AG04449 (cell line): ENCODE measurements at regions not wholly inside any gene's neighbourhood (a gene's known extent, or its start where the extent isn't known, plus 50 kb on each side); places are given as distances from the start of the nearest gene placed in this dataset.

Experiments used
- CTCF ChIA-PET: fragments of 350-600 bp; formaldehyde crosslinking; extraction: SDS; loops from one replicate; lab custom pipeline; 2021; ENCODE audit warnings: antibody characterized with exemption; lab: Yijun Ruan, JAX
- POLR2A ChIA-PET: fragments of 400-600, 350-600 bp; formaldehyde crosslinking; extraction: SDS; loops from one replicate; lab custom pipeline; 2020; ENCODE audit warnings: antibody characterized with exemption, inconsistent platforms; lab: Yijun Ruan, JAX
- DNase-seq: peaks from one replicate; pipeline ENCODE4 v3.0.0-alpha.2; 2010; ENCODE audit warnings: low read depth, low spot score
- H3K4me3 ChIP-seq: 2 replicates; pipeline ENCODE4 v1.5.1; 2011; ENCODE audit warnings: low read depth, mild to moderate bottlenecking, control low read depth, low read length
- TF ChIP-seq, protein P1 (sequence below): IDR thresholded peaks from one replicate; pipeline ENCODE4 v1.5.1; 2011; ENCODE audit warnings: mild to moderate bottlenecking, moderate library complexity, low read length, control low read depth, inconsistent platforms; ENCODE audit not compliant: insufficient read depth; ENCODE audit errors: missing control alignments

DNA sequence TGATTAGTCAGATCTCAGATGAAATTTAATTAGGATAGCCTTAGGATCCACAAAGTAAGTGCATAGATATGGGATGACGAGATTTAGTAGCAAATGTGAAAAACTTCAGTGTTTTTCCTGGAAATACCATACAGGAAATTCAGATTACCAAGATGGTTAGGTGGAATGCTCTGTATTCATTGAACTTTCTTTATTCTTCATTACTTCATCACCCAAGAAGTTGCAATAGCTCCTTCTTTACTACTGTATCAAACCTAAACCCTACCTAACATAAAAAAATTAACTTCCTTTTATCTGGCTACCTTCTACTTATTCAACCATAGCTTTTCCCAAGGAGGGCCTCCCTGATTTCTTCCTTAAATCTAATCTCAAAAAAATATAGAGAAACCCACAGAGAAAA lies 100.4 kb downstream of the TTC6 start:
- CTCF ChIA-PET, result interaction anchor here (0.8 kb wide), 1 partner anchor 14 kb away, joined by 5 read pairs; no protein-coding TSS in a partner anchor
- POLR2A ChIA-PET, result no interaction called here
- H3K4me3 ChIP-seq, result no peak overlapping the region
- TF ChIP-seq, protein P1, sequence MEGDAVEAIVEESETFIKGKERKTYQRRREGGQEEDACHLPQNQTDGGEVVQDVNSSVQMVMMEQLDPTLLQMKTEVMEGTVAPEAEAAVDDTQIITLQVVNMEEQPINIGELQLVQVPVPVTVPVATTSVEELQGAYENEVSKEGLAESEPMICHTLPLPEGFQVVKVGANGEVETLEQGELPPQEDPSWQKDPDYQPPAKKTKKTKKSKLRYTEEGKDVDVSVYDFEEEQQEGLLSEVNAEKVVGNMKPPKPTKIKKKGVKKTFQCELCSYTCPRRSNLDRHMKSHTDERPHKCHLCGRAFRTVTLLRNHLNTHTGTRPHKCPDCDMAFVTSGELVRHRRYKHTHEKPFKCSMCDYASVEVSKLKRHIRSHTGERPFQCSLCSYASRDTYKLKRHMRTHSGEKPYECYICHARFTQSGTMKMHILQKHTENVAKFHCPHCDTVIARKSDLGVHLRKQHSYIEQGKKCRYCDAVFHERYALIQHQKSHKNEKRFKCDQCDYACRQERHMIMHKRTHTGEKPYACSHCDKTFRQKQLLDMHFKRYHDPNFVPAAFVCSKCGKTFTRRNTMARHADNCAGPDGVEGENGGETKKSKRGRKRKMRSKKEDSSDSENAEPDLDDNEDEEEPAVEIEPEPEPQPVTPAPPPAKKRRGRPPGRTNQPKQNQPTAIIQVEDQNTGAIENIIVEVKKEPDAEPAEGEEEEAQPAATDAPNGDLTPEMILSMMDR, result no peak
- DNase-seq, result no peak

DNA sequence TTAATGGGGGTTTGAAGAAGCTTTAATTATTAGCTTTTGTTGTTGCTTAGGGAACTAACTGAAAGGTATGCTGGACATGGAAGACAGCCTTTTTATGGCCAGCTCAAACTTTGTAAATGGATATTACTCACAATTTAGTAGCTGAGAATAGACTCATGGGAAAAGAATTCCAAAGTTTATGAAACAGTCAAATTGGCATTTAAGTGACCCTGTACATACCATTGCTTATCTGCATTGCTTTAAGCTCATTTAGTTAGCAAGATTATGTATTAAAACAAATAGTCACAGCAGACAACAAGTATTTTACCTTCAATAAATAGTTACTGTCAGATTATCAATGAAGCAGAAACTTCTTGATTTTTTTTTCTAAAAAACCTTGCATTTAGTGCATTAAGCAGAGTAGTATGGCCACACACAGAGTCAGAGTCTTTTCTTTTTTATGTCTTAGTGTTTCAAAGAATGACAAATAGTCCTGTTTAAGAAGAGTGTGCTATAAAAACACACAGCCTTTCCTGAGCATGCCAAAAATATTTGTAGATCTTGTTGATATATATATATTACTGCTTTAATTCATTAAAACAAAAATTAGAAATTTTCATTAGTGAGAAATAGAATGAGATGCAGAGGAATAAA lies 102.2 kb downstream of the TTC6 start:
- TF ChIP-seq, protein P1, result no peak
- ChIA-PET POLR2A (no interaction called here), CTCF (interaction anchor here (0.6 to 1.2 kb wide), 4 partner anchors 10 to 467 kb away, joined by 3 to 6 read pairs (median 4); no protein-coding TSS in a partner anchor)
- peak; percentile 33 for DNase-seq
- H3K4me3 ChIP-seq, result no peak overlapping the region

- TF ChIP-seq, protein P1, result no peak
- POLR2A ChIA-PET, result no interaction called here
- no peak for DNase-seq
- H3K4me3 ChIP-seq, result no peak overlapping the region
- CTCF ChIA-PET, result interaction anchor here (2.0 to 2.4 kb wide), 2 partner anchors 10 to 176 kb away, joined by 7 to 13 read pairs; no protein-coding TSS in a partner anchor
Observed at GRCh38 chr14:37698840-37699777, 103.7 kb downstream of the TTC6 start.

DNA sequence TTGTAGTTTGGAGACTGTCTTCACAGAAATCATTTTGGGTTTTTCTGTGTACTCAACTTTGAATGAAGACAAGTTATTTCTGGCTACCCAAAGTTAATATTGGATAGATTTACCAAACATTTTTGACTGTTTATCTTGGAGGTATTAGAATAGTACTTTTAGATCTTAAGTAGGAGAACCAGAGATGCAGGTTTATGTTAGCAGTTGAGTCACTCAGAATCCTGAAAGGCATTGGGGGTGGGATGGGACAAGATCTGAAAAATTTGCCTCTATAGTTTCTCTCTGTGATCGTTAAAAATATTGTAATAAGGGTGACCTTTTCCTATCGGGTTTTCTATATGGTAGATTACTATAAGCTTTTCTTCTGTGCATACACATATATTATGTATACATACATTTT lies 112.3 kb downstream of the TTC6 start:
- CTCF ChIA-PET, result interaction anchor here (0.9 to 8.6 kb wide), 4 partner anchors 10 to 477 kb away, joined by 3 to 180 read pairs (median 6); no protein-coding TSS in a partner anchor

DNA sequence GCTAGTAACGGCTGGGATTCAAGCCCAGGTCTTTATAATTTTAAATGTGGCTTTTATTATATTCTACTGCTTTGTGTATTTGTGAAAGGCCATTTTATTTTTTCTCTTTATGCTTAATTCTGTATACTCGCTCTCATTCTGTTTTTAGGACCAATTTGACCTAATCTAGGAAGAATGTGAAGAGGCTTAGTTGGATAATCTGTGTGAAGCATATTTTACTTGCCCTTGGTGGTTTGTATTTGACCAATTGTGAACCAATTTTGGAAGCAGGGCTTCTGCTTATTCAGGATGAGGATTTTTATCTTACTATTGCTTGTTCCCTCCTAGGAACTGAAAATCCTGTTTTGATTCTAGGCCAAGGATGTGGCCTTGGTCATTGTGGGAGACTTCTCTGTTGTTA lies 113.1 kb downstream of the TTC6 start:
- TF ChIP-seq, protein P1, result no peak
- no peak overlapping the region for H3K4me3 ChIP-seq
- peak; percentile 50 for DNase-seq
- CTCF ChIA-PET, result interaction anchor here (0.9 to 8.6 kb wide), 10 partner anchors 8 to 1307 kb away, joined by 3 to 180 read pairs (median 6); no protein-coding TSS in a partner anchor
- POLR2A ChIA-PET, result no interaction called here

More for the DNA sequence above, 112.3 kb downstream of the TTC6 start:
- POLR2A ChIA-PET, result no interaction called here
- TF ChIP-seq, protein P1, result no peak
- no peak overlapping the region for H3K4me3 ChIP-seq
- DNase-seq, result no peak
